ENCODE measurements at regions not wholly inside any gene's neighbourhood (a gene's known extent, or its start where the extent isn't known, plus 50 kb on each side); places are given as distances from the start of the nearest gene placed in this dataset.

DNA sequence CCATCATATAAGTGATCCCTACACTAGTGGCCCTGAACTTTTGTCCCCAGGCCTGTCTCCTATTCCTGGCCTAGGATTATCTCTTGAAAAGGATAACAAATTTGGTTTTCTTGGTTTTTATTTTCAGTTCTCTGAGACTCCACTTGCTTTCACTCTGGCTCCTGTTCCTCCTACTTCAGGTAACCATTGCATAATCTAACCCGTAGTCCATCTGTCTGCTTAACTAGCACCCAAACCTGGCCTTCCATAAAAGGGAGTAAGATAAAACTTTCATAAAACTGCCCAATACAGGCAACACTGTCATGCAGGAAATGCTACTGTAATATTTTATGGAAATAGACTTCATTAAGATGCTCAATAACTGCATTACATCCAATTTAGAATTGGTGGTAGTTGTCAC, 52.1 kb upstream of the RAP1GDS1 start:
- no peak for TF ChIP-seq EZH2 (IDR thresholded peaks at IDR 0.05)
- TF ChIP-seq, protein P1, sequence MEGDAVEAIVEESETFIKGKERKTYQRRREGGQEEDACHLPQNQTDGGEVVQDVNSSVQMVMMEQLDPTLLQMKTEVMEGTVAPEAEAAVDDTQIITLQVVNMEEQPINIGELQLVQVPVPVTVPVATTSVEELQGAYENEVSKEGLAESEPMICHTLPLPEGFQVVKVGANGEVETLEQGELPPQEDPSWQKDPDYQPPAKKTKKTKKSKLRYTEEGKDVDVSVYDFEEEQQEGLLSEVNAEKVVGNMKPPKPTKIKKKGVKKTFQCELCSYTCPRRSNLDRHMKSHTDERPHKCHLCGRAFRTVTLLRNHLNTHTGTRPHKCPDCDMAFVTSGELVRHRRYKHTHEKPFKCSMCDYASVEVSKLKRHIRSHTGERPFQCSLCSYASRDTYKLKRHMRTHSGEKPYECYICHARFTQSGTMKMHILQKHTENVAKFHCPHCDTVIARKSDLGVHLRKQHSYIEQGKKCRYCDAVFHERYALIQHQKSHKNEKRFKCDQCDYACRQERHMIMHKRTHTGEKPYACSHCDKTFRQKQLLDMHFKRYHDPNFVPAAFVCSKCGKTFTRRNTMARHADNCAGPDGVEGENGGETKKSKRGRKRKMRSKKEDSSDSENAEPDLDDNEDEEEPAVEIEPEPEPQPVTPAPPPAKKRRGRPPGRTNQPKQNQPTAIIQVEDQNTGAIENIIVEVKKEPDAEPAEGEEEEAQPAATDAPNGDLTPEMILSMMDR (IDR thresholded peaks at IDR 0.05) = no peak

Measured in neural progenitor cell (in vitro differentiated cells).